Activated T-helper 1 cell treated with anti-CD3 and anti-CD28 coated beads, Interleukin-12 subunit alpha, Interleukin-12 subunit beta, Interleukin-2, Interleukin-4 antibody, amounts not matched to agents 30 ng/mL and 10 ng/mL and 1 ng/mL, durations not matched to agents 14 hours and 24 hours and 36 hours (primary cell): ENCODE measurements at regions not wholly inside any gene's neighbourhood (a gene's known extent, or its start where the extent isn't known, plus 50 kb on each side); places are given as distances from the start of the nearest gene placed in this dataset.
"Not testable (repeated sequence)": the region's sequence is repeated elsewhere in the genome, so short reads cannot be mapped to it uniquely, and the experiment has no call there.

Experiments used
- DNase-seq: peaks from one replicate; pipeline ENCODE4 v3.0.0; 2021; ENCODE audit warnings: low spot score
- H3K27ac Mint-ChIP-seq: one replicate; pipeline ENCODE4 v1.8.0; 2021; ENCODE audit warnings: mild to moderate bottlenecking, mixed read lengths
- H3K27me3 Mint-ChIP-seq: one replicate; pipeline ENCODE4 v1.8.0; 2022; ENCODE audit warnings: mild to moderate bottlenecking, moderate library complexity, mixed read lengths; ENCODE audit not compliant: insufficient read depth
- H3K36me3 Mint-ChIP-seq: one replicate; pipeline ENCODE4 v1.8.0; 2021; ENCODE audit warnings: low read depth, mixed read lengths
- H3K4me1 Mint-ChIP-seq: one replicate; pipeline ENCODE4 v1.8.0; 2021; ENCODE audit warnings: low read depth, mixed read lengths
- H3K4me3 Mint-ChIP-seq: one replicate; pipeline ENCODE4 v1.8.0; 2021; ENCODE audit warnings: mild to moderate bottlenecking, moderate library complexity, mixed read lengths
- H3K9me3 Mint-ChIP-seq: one replicate; pipeline ENCODE4 v1.8.0; 2021; ENCODE audit warnings: mixed read lengths
- intact Hi-C: fragments of 100-400 bp; cut with micrococcal nuclease; formaldehyde crosslinking; loops from one replicate; pipeline ENCODE4 v1.15.1; 2024

DNA sequence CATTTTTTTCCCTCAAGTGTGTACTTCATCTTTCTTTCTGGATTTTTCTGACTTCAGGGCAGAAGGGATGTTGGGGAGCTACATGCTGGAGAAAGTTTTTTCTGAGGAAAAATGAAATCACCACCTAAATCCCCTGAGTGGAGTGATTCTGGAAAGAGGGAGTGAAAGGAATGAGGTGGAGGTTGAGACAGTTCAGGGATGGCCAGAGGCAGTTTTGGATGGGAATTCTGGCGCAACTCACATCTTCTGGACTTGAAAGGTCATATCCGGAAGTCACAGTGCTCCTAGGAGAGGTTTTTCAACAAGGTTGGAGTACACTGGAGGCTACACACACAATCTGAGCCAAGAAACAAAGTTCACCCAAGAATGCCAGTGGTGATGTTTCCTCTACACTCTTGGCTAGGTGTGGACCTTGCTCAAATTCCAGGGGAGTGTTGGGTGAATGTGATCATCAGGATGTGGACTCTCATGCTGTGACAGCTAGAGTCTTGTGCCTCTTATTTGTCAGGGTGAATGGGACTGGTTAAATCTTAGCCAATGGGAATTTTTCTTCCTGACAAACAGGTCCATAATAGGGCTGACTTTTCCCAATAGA is 161.5 kb downstream of the HLX start:
- Mint-ChIP-seq H3K9me3 (peaks cover 4% of the 10 kb centered on the region), H3K36me3 (no peaks in the 10 kb centered on the region), H3K4me3 (no peak overlapping the region), H3K4me1 (peaks cover 6% of the 10 kb centered on the region), H3K27ac (no peak overlapping the region), H3K27me3 (no peaks in the 10 kb centered on the region)
- intact Hi-C loops, result no loop called here
- no peak for DNase-seq

DNA sequence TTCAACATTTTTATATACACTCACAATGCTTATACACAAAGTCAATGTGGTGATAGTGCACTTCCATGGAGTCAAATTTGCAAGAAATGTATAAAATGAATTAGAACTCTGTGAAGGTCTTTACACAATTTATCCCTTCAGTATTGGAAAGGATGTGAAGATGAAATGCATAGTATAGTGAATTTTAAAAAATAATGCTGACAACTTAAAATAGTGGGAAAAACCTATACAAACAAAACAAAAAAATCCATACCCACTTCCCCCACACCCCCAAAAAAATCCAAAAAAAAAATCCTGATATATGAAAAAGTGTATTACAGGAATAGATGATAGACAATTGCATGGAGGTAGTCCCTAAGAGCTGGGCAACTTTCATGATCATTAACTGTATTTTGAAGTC is 165.3 kb downstream of the HLX start:
- intact Hi-C loops, result no loop called here
- DNase-seq, result no peak
- Mint-ChIP-seq H3K36me3 (peaks cover 1% of the 10 kb centered on the region), H3K4me1 (peaks cover 9% of the 10 kb centered on the region), H3K4me3 (no peak overlapping the region), H3K27ac (no peak overlapping the region), H3K27me3 (peaks cover 2% of the 10 kb centered on the region), H3K9me3 (peaks cover 8% of the 10 kb centered on the region)

DNA sequence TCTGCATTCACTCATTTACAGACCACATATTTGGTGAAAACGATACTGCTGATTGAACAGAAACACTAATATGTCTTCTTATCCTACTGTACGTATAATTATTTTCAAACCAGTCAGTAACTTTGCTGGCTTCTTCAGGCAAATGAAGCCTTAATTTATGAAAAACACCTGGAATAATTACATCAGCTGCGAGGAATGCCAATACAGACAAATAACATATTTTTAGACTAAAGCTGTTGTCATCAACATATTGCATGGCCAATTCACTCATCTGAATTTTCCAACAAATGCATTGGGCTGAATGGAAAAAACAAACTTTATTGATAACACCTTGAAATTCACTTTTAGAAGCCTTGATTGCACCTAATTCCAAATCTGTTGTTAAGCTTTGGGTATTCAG is 165.9 kb downstream of the HLX start:
- H3K27me3 Mint-ChIP-seq, result peaks cover 2% of the 10 kb centered on the region
- no peak for DNase-seq
- H3K9me3 Mint-ChIP-seq, result peaks cover 13% of the 10 kb centered on the region
- H3K27ac Mint-ChIP-seq, result no peak overlapping the region
- H3K4me1 Mint-ChIP-seq, result peaks cover 9% of the 10 kb centered on the region
- H3K4me3 Mint-ChIP-seq, result no peak overlapping the region
- peaks cover 1% of the 10 kb centered on the region for H3K36me3 Mint-ChIP-seq
- intact Hi-C loops, result no loop called here

DNA sequence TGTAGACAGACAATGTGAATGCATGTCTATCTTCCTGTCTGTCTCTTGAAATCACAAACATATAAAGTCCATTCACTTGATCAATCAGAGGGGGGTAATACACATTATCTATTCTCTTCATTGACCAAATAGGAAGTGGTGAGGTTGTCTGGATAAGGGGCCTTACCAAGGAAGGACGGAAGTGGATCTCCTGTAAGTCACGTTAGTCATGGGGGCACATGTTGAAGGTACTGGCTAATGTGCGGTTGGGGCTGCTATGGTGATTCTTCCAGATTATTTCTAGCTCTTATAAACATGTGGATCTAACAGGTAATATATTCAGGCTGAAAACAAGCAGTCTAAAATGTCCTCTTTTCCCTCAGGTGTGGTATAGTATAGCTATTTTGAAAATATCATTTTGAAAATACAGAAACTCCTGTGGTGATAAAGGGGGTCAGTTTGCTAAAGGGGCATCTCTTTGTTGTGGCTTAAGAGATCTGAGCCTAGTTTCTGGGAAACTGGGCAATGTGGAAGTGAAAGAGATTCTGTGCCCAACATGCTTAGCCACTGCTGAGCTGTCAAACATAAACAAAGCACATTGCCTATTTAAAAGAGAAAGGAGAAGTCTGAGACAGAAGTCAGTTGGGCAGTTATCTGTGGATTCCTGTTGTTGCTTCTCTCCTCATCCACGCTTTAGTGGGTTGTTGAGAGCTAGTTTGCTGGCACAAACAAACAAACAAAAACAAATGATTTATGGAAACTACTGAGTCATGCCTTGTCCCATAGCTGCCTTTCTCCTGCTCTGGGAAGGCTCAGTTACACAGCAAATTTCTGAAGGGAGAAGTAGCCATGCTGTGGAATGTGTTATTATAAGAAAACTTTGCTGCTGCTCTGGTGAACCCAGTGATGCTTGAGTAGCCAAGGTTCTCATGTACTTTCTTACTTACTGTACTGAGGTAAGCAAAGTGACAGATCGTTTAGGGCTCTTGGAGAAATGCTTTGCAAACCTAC is 166.9 kb downstream of the HLX start:
- Mint-ChIP-seq H3K9me3 (peaks cover 16% of the 10 kb centered on the region), H3K27me3 (peaks cover 2% of the 10 kb centered on the region), H3K36me3 (peaks cover 1% of the 10 kb centered on the region), H3K4me3 (no peak overlapping the region), H3K4me1 (peaks cover 9% of the 10 kb centered on the region), H3K27ac (no peak overlapping the region)
- DNase-seq, result no peak
- intact Hi-C loops, result no loop called here

DNA sequence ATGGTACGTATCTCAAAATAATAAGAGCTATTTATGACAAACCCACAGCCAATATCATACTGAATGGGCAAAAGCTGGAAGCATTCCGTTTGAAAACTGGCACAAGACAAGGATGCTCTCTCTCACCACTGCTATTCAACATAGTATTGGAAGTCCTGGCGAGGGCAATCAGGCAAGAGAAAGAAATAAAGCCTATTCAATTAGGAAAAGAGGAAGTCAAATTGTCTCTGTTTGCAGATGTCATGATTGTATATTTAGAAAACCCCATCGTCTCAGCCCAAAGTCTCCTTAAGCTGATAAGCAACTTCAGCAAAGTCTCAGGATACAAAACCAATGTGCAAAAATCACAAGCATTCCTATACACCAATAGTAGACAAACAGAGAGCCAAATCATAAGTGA is 172.1 kb downstream of the HLX start:
- intact Hi-C loops, H3K36me3 Mint-ChIP-seq, H3K4me1 Mint-ChIP-seq, H3K4me3 Mint-ChIP-seq, H3K27ac Mint-ChIP-seq, H3K27me3 Mint-ChIP-seq, DNase-seq: not testable (repeated sequence)
- H3K9me3 Mint-ChIP-seq, result peaks cover 21% of the 10 kb centered on the region

DNA sequence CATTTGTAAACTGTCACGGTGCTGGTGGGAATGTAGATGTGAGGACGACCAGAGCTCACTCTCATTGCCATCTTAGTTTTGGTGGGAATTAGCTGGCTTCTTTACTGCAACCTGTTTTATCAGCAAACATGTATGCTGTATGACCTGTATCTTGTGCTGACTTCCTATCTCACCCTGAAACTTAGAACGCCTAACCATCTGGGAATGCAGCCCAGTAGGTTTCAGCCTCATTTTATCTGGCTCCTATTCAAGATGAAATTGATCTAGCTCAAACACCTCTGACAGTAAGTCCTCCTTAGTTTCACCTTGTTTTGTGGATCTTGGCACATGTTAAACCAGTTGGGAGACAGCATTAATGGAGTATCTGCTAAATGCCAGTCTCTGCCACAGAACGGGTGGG is 174.6 kb downstream of the HLX start:
- Mint-ChIP-seq H3K27ac (no peak overlapping the region), H3K36me3 (no peaks in the 10 kb centered on the region), H3K27me3 (no peaks in the 10 kb centered on the region), H3K9me3 (peaks cover 16% of the 10 kb centered on the region), H3K4me3 (no peak overlapping the region), H3K4me1 (no peaks in the 10 kb centered on the region)
- DNase-seq, result no peak
- intact Hi-C loops, result no loop called here

DNA sequence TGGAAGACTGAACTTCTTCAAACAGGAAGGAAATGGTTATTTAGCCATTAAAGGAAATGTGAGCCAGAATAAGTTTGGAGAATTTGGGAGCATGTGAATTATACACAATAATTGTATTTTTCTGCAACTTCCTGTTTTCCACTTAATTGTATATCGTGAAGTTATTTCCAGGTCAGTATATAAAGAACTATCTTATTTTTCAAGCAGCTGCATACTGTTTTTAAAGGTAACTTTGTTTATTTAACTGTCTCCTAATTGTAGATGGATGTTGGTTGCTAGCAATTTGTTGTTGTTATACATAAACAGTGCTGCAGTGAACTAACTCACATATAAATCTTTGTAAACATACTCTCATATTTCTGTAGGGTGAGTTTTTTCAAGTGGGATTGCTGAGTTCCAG is 180.3 kb downstream of the HLX start:
- no peak for DNase-seq
- Mint-ChIP-seq H3K9me3 (no peaks in the 10 kb centered on the region), H3K27me3 (peaks cover 3% of the 10 kb centered on the region), H3K4me1 (no peaks in the 10 kb centered on the region), H3K36me3 (no peaks in the 10 kb centered on the region), H3K4me3 (no peak overlapping the region), H3K27ac (no peak overlapping the region)
- intact Hi-C loops, result no loop called here

DNA sequence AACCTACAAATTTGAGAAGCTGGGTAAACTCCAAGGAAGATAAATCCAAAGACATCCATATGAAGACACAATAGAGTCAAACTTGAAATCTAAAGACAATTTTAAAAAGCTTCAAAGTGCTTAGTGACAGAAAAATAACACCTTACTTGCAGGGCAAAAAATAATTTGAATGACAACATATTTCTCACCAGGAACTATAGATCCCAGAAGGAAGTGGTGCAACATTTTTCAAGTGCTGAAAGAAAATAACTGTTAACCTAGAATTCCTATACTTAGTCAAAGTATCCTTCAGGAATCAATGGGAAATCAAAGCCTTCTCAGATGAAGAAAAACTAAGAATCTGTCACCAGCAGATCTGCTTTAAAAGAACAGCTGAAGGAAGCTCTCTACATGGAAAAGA is 184.4 kb downstream of the HLX start:
- DNase-seq, result no peak
- Mint-ChIP-seq H3K27ac (no peak overlapping the region), H3K9me3 (no peaks in the 10 kb centered on the region), H3K4me1 (no peaks in the 10 kb centered on the region), H3K4me3 (no peak overlapping the region), H3K27me3 (peaks cover 3% of the 10 kb centered on the region), H3K36me3 (no peaks in the 10 kb centered on the region)
- intact Hi-C loops, result no loop called here

DNA sequence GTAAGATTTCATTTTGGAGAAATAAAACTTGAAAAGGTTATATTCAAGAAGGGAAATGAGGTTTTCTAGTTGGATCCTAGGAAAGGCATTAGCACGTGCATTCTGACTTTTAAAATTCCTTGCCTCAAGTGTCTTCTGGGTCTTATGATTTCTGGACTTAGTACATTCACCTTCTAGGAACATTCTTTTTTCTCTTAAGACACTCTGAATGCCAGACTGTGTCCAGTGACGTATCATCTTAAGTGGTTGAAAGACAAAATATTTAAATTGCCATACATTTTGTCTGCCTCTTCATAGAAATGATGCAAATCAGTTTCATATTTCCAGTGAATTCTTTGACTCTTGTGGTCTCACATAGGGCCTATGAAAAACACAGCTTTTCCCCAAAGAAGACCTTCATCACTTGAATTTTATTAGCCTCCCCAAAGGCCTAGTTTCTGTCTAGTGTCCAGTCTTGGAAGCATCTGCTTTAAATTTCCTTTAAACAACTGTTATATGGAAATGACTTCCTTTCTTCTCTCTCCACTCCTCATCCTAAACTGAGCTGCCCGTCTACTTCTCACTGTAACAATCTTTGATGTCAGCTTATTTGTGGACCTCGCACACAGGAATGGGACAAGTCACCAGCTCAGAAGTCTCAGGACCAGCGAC is 187.2 kb downstream of the HLX start:
- H3K27me3 Mint-ChIP-seq, result no peaks in the 10 kb centered on the region
- intact Hi-C loops, result loop anchor here (5.0 kb wide), 1 partner anchor 136 kb away; no protein-coding TSS in a partner anchor
- H3K36me3 Mint-ChIP-seq, result no peaks in the 10 kb centered on the region
- no peak for DNase-seq
- no peak overlapping the region for H3K4me3 Mint-ChIP-seq
- peaks cover 12% of the 10 kb centered on the region for H3K4me1 Mint-ChIP-seq
- H3K27ac Mint-ChIP-seq, result no peak overlapping the region
- no peaks in the 10 kb centered on the region for H3K9me3 Mint-ChIP-seq

DNA sequence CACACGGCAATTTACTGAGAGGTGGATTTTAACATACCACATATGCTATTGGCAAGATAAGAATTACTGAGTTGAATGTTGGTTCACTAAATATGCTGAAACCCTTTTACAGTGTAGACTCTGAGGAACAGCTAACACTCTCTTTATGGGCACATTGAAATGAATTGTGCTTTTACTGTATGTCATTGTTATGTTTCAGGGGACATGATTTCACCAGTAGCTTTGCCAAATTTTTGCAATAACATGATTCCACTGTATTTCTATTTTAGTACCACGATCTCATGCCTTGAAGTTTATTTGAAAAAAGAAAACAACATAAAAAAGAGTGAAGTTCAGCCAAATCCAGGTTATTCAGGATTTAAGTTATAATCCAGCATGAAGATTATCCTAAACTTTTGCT is 188.5 kb downstream of the HLX start:
- Mint-ChIP-seq H3K27me3 (no peaks in the 10 kb centered on the region), H3K36me3 (no peaks in the 10 kb centered on the region), H3K27ac (no peak overlapping the region), H3K9me3 (no peaks in the 10 kb centered on the region), H3K4me3 (no peak overlapping the region), H3K4me1 (peaks cover 12% of the 10 kb centered on the region)
- no peak for DNase-seq
- intact Hi-C loops, result loop anchor here (5.0 kb wide), 1 partner anchor 135 kb away; no protein-coding TSS in a partner anchor

DNA sequence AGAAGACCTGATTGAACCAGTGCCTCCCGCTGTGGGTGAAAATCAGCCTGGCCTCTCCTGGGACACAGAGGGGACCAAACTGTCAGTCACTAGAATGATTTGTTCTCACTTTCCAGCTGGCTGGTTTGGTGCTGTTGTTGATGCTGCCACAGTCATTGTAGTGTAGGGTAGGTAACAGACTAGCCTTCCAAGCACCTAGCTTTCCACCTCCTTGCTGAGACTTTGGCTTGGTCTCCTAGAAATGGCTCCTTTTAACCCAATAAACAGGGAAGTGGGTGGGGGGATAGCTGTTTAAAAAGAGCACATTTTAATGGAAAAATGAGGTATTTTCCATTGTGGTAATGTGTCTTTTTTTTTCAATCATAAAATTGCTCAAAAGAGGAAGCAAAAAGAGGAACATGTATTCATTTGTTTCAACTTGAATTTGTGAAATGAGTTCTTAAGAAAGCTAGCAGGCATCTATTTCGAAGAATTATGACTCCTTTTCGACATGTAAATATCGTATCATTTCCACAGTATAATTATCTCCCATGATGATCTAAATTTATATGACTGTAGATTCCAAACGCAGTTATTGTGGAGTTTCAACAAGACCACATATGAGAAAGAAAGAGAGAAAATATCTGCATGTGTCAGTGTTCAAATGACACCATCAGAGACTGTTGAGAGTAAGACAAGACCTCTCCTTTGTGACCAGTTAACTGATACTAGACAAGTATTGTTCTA is 190.1 kb downstream of the HLX start:
- no peaks in the 10 kb centered on the region for H3K36me3 Mint-ChIP-seq
- no peak for DNase-seq
- intact Hi-C loops, result loop anchor here (1.0 to 5.0 kb wide), 3 partner anchors 22 to 370 kb away; no protein-coding TSS in a partner anchor
- H3K4me1 Mint-ChIP-seq, result peaks cover 12% of the 10 kb centered on the region
- no peak overlapping the region for H3K4me3 Mint-ChIP-seq
- no peaks in the 10 kb centered on the region for H3K9me3 Mint-ChIP-seq
- H3K27ac Mint-ChIP-seq, result peak overlapping the region; percentile 77
- no peaks in the 10 kb centered on the region for H3K27me3 Mint-ChIP-seq

DNA sequence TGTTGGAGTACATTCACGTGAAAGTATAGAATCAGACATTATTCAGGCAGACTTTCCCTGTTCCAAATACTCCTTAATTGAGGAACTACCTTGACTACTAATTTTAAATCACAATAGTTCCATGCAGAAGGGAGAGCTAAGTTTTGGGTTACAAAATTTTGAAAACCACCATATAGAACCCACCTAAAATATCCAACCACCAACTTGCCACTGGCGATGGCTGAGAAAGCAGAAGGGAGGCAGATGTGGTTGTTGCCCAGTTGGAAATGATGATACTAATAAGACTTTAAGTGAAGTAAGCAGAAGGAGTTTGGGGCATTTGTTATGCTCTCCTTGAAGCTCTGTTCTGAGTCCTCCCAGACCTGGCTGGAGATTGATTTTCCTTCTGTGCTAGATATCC is 190.7 kb downstream of the HLX start:
- peaks cover 18% of the 10 kb centered on the region for H3K4me1 Mint-ChIP-seq
- no peaks in the 10 kb centered on the region for H3K36me3 Mint-ChIP-seq
- H3K4me3 Mint-ChIP-seq, result no peak overlapping the region
- H3K27ac Mint-ChIP-seq, result peak overlapping the region; percentile 68
- intact Hi-C loops, result loop anchor here (1.0 to 10.0 kb wide), 4 partner anchors 23 to 369 kb away; partner anchors contain the start of gene HLX
- no peaks in the 10 kb centered on the region for H3K9me3 Mint-ChIP-seq
- no peaks in the 10 kb centered on the region for H3K27me3 Mint-ChIP-seq
- DNase-seq, result no peak
